GM12872 (cell line): ENCODE measurements at regions not wholly inside any gene's neighbourhood (a gene's known extent, or its start where the extent isn't known, plus 50 kb on each side); places are given as distances from the start of the nearest gene placed in this dataset.

Source experiments
- TF ChIP-seq, protein P1 (sequence below): IDR thresholded peaks from 3 replicates; pipeline ENCODE4 v1.5.1; 2011; ENCODE audit warnings: low read depth, mild to moderate bottlenecking, low read length, moderate library complexity; ENCODE audit not compliant: insufficient read depth

DNA sequence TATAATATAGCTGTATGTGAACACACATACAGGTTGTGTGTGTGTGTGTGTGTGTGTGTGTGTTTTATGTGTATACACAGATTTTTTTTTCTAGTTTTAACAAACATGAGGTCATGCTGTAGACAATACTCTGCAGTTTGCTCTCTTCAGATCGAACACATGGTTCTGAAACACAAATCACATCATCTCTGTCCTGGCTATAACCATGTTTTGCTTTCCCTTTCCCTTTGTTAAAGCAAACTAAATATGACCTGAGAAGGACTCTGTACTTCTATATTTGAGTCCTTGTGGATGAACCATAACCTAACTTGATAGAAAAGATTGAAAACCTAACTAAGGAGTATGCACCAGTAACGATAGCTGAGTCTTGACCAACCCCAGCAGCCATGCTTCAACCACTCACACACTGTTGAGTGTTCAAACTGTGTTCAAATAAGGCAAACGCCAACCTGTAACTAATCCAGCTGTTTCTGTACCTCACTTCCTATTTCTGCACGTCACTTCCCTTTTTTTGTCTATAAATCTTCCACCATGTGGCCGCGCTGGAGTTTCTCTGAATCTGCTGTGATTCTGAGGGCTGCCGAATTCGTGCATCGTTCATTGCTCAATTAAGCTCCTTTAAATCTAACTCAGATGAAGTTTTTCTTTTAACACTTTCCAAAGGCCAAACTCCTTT lies 303.8 kb downstream of the HS3ST3B1 start:
- TF ChIP-seq, protein P1, sequence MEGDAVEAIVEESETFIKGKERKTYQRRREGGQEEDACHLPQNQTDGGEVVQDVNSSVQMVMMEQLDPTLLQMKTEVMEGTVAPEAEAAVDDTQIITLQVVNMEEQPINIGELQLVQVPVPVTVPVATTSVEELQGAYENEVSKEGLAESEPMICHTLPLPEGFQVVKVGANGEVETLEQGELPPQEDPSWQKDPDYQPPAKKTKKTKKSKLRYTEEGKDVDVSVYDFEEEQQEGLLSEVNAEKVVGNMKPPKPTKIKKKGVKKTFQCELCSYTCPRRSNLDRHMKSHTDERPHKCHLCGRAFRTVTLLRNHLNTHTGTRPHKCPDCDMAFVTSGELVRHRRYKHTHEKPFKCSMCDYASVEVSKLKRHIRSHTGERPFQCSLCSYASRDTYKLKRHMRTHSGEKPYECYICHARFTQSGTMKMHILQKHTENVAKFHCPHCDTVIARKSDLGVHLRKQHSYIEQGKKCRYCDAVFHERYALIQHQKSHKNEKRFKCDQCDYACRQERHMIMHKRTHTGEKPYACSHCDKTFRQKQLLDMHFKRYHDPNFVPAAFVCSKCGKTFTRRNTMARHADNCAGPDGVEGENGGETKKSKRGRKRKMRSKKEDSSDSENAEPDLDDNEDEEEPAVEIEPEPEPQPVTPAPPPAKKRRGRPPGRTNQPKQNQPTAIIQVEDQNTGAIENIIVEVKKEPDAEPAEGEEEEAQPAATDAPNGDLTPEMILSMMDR = no peak

- TF ChIP-seq, protein P1 = no peak
These were observed 295.3 kb downstream of the HS3ST3B1 start for GRCh38 chr17:14596224-14596623.

DNA sequence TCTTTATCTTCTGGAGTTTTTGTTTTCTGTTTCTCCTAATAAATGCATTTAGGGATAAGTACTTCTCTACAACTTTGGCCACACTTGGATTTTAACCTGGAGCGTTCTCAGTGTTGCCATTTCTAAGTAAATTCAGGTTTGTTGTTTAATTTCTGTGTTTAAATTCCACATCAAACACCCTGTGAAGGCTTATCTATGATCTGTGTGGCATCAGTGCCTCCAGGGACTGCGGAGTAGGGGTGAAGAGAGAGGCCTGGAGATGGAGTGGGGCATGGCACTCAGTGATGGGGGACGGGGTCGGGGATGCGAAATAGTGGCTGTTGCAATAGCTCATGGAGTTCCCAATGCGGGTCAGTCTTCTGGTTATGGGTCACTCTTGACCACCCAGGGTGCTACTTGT lies 294.8 kb downstream of the HS3ST3B1 start:
- TF ChIP-seq, protein P1 = no peak

DNA sequence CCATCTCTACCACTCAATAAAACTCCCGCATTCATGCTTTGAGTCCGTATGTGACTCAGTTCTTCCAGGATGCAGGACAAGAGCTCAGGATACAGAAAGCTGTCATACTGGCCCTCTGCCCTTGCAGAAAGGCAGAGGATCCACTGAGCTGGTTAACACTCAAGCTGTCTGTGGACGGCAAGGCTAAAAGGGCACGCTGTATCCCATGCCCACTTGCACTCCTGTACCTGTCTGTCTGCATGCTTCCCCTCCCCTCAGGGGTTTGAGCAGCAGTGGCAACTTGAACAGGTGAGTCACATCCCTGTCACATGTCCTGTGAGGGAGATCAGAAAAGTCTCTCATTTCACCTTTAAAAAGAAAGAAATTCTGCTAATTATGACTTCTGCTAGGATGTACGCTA lies 293.8 kb downstream of the HS3ST3B1 start:
- TF ChIP-seq, protein P1 = no peak

DNA sequence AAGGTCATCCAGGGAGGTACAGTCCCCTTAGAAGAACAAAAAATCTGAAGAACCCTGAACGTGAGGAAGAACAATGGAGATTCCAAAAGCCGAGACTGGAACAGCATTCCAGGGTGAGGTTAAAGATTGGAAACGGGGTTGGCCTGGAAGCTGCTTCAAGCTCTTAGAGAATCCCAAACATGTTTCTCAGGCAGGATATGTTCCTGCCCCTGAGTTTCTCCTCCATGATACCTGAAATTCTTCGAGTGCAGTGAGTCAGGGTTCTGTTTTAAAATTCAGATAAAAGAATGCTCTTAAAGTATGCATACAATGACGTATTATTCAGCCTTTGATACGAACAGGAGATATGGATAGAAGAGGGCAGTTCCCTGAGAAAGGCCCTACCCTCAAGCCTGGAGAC lies 293.1 kb downstream of the HS3ST3B1 start:
- TF ChIP-seq, protein P1 = no peak

DNA sequence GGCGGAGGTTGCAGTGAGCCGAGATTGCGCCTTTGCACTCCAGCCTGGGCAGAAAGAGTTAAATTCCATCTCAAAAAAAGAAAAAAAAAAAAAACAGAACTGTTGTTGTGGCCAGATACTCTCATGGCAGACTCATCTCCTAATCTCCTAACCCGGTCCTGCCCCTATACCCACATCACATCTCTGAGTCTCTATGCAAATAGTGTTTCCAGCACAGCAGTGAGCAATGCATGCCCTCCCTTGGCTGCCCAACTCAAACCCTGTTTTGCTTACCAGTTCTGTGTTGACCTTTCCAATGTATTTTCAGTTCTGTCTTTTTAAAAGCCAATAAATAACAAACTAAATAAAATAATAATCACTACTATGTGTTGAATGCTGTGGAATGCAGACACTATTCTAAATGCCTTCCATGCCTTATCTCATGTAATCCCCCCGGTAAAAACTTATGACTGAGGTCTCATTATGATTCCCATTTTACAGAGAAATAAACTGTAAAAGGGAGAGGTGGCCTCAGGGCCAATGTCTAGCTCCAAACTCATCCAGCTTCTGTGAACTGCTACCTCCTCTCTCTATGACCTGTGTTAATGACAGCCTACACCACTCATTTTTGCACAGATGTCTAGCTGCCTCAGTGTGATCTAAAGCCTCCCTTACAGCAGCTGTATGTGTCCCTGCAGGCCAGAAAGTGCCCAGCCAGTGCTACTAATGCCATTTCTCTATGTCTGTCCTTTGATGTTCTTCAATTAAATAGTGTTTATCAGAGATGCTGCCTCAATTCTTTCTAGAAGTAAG lies 289.8 kb downstream of the HS3ST3B1 start:
- TF ChIP-seq, protein P1 = no peak

DNA sequence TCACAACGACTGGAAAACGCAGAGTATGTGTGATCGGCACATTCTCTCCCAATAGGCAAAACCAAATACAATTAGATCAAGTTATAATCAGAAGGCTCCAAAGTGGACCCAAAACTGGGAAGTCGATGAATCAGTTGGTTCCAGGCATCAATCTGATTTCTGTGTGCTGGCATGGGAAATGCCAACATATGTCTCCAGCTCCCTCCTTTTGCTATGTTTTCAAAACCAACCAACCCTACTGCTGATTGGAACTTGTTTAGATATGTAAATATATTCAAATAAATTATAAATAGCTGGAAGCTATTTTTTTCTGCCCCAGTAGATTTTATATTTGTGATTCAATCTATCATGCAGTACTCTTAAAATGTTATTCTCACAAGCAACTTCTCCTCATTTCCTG lies 284.2 kb downstream of the HS3ST3B1 start:
- TF ChIP-seq, protein P1 = no peak
